Astrocyte (in vitro differentiated cells and primary cell): ENCODE measurements at regions not wholly inside any gene's neighbourhood (a gene's known extent, or its start where the extent isn't known, plus 50 kb on each side); places are given as distances from the start of the nearest gene placed in this dataset.

Experiments used
- DNase-seq: peaks from one replicate; pipeline ENCODE4 v3.0.0-alpha.2; 2010; ENCODE audit warnings: low read depth
- FAIRE-seq: peaks from 2 replicates; lab custom pipeline; 2011; peaks lifted over from hg19 to GRCh38; lab: Jason Lieb, UNC
- H2AFZ ChIP-seq: 2 replicates; pipeline ENCODE4 v1.6.0; 2012; ENCODE audit warnings: low read depth, low read length, inconsistent platforms
- H3K27ac ChIP-seq: 2 replicates; pipeline ENCODE4 v1.5.1; 2011; ENCODE audit warnings: low read depth, low read length, inconsistent platforms
- H3K27me3 ChIP-seq: 2 replicates; pipeline ENCODE4 v1.6.0; 2011; ENCODE audit warnings: low read length, inconsistent platforms; ENCODE audit not compliant: insufficient read depth
- H3K36me3 ChIP-seq: 2 replicates; pipeline ENCODE4 v1.5.1; 2011; ENCODE audit warnings: low read length, inconsistent platforms; ENCODE audit not compliant: insufficient read depth
- H3K4me1 ChIP-seq: 2 replicates; pipeline ENCODE4 v1.5.1; 2011; ENCODE audit warnings: low read length, inconsistent platforms; ENCODE audit not compliant: insufficient read depth
- H3K4me2 ChIP-seq: 2 replicates; pipeline ENCODE4 v1.6.0; 2012; ENCODE audit warnings: low read length, inconsistent platforms
- H3K4me3 ChIP-seq: 2 replicates; pipeline ENCODE4 v1.5.1; 2011; ENCODE audit warnings: low read depth, mild to moderate bottlenecking, low read length, inconsistent platforms; ENCODE audit not compliant: insufficient read depth
- H3K79me2 ChIP-seq: 2 replicates; pipeline ENCODE4 v1.6.0; 2012; ENCODE audit warnings: mild to moderate bottlenecking, low read length, inconsistent platforms; ENCODE audit not compliant: insufficient read depth
- H3K9ac ChIP-seq: 2 replicates; pipeline ENCODE4 v1.6.0; 2012; ENCODE audit warnings: mild to moderate bottlenecking, low read length, inconsistent platforms
- H3K9me3 ChIP-seq: 2 replicates; pipeline ENCODE4 v1.5.1; 2012; ENCODE audit warnings: low read depth, mild to moderate bottlenecking, low read length, inconsistent platforms; ENCODE audit not compliant: insufficient read depth
- H4K20me1 ChIP-seq: 2 replicates; pipeline ENCODE4 v1.6.0; 2012; ENCODE audit warnings: low read length, inconsistent platforms; ENCODE audit not compliant: insufficient read depth
- H3K27ac Mint-ChIP-seq: one replicate; pipeline ENCODE4 v1.8.0; 2021; ENCODE audit warnings: mild to moderate bottlenecking, mixed read lengths; ENCODE audit not compliant: unreplicated experiment
- H3K27me3 Mint-ChIP-seq: one replicate; pipeline ENCODE4 v1.8.0; 2021; ENCODE audit warnings: low read depth, mixed read lengths; ENCODE audit not compliant: unreplicated experiment
- H3K36me3 Mint-ChIP-seq: one replicate; pipeline ENCODE4 v1.8.0; 2021; ENCODE audit warnings: low read depth, mixed read lengths; ENCODE audit not compliant: unreplicated experiment
- H3K4me1 Mint-ChIP-seq: one replicate; pipeline ENCODE4 v1.8.0; 2021; ENCODE audit warnings: low read depth, mixed read lengths; ENCODE audit not compliant: unreplicated experiment
- H3K4me3 Mint-ChIP-seq: one replicate; pipeline ENCODE4 v1.8.0; 2021; ENCODE audit warnings: mild to moderate bottlenecking, moderate library complexity, mixed read lengths; ENCODE audit not compliant: unreplicated experiment
- H3K9me3 Mint-ChIP-seq: one replicate; pipeline ENCODE4 v1.8.0; 2021; ENCODE audit warnings: mild to moderate bottlenecking, mixed read lengths; ENCODE audit not compliant: unreplicated experiment
- CTCF ChIP-seq: IDR thresholded peaks from 2 replicates; pipeline ENCODE4 v1.5.1; 2011; ENCODE audit warnings: low read depth, mild to moderate bottlenecking, inconsistent platforms, low read length, moderate library complexity; ENCODE audit not compliant: insufficient read depth
- EZH2 ChIP-seq: IDR thresholded peaks from 2 replicates; pipeline ENCODE4 v1.6.1; 2012; ENCODE audit warnings: mild to moderate bottlenecking, low read length, inconsistent platforms; ENCODE audit not compliant: insufficient read depth

- H3K4me3 Mint-ChIP-seq: no peak overlapping the region
- Histone ChIP-seq H3K9ac (no peak overlapping the region), H3K4me2 (no peak overlapping the region), H3K79me2 (no peaks in the 10 kb centered on the region), H3K36me3 (no peaks in the 10 kb centered on the region), H4K20me1 (no peaks in the 10 kb centered on the region), H3K27ac (no peak overlapping the region), H3K27me3 (no peaks in the 10 kb centered on the region), H3K4me1 (peaks cover 6% of the 10 kb centered on the region), H3K9me3 (no peaks in the 10 kb centered on the region), H2AFZ (no peak overlapping the region), H3K4me3 (no peak overlapping the region)
- H3K27ac Mint-ChIP-seq: no peak overlapping the region
- H3K36me3 Mint-ChIP-seq: no peaks in the 10 kb centered on the region
- TF ChIP-seq EZH2 (no peak), CTCF (no peak)
- peaks cover 2% of the 10 kb centered on the region for H3K9me3 Mint-ChIP-seq
- no peak for FAIRE-seq
- H3K27me3 Mint-ChIP-seq: peaks cover 9% of the 10 kb centered on the region
- no peak for DNase-seq
- H3K4me1 Mint-ChIP-seq: peaks cover 19% of the 10 kb centered on the region
Observed at GRCh38 chr4:138865765-138866164, 149.8 kb upstream of the NOCT start.

GRCh38 chr4:138864961-138865720, 150.4 kb upstream of the NOCT start:
- no peak for DNase-seq
- no peak overlapping the region for H3K4me2 ChIP-seq
- H3K27me3 ChIP-seq: no peaks in the 10 kb centered on the region
- H3K4me1 ChIP-seq: peaks cover 8% of the 10 kb centered on the region
- no peaks in the 10 kb centered on the region for H3K9me3 ChIP-seq
- H3K36me3 ChIP-seq: no peaks in the 10 kb centered on the region
- no peak overlapping the region for H3K4me3 Mint-ChIP-seq
- peaks cover 2% of the 10 kb centered on the region for H3K9me3 Mint-ChIP-seq
- no peak for TF ChIP-seq EZH2
- TF ChIP-seq CTCF: no peak
- peaks cover 19% of the 10 kb centered on the region for H3K4me1 Mint-ChIP-seq
- no peak for FAIRE-seq
- no peak overlapping the region for H3K9ac ChIP-seq
- H3K27ac Mint-ChIP-seq: no peak overlapping the region
- H3K36me3 Mint-ChIP-seq: no peaks in the 10 kb centered on the region
- H3K79me2 ChIP-seq: no peaks in the 10 kb centered on the region
- peaks cover 9% of the 10 kb centered on the region for H3K27me3 Mint-ChIP-seq
- no peak overlapping the region for H3K27ac ChIP-seq
- H2AFZ ChIP-seq: no peak overlapping the region
- no peaks in the 10 kb centered on the region for H4K20me1 ChIP-seq
- no peak overlapping the region for H3K4me3 ChIP-seq

GRCh38 chr4:138863160-138863559, 152.4 kb upstream of the NOCT start:
- Mint-ChIP-seq H3K27ac (no peak overlapping the region), H3K27me3 (peaks cover 9% of the 10 kb centered on the region), H3K4me1 (peaks cover 19% of the 10 kb centered on the region), H3K36me3 (no peaks in the 10 kb centered on the region), H3K4me3 (no peak overlapping the region), H3K9me3 (peaks cover 2% of the 10 kb centered on the region)
- Histone ChIP-seq H3K27me3 (no peaks in the 10 kb centered on the region), H3K4me1 (peaks cover 8% of the 10 kb centered on the region), H3K36me3 (no peaks in the 10 kb centered on the region), H2AFZ (no peak overlapping the region), H3K27ac (no peak overlapping the region), H3K4me3 (no peak overlapping the region), H4K20me1 (no peaks in the 10 kb centered on the region), H3K4me2 (no peak overlapping the region), H3K79me2 (no peaks in the 10 kb centered on the region), H3K9me3 (no peaks in the 10 kb centered on the region), H3K9ac (no peak overlapping the region)
- DNase-seq (no peak), FAIRE-seq (no peak)
- TF ChIP-seq CTCF (no peak), EZH2 (no peak)
